B cell (primary cell): ENCODE measurements at regions not wholly inside any gene's neighbourhood (a gene's known extent, or its start where the extent isn't known, plus 50 kb on each side); places are given as distances from the start of the nearest gene placed in this dataset.
"Not testable (repeated sequence)": the region's sequence is repeated elsewhere in the genome, so short reads cannot be mapped to it uniquely, and the experiment has no call there.

ENCODE experiments used
- CTCF ChIP-seq: fragments of 200-600 bp; IDR thresholded peaks from one replicate; pipeline ENCODE4 v1.8.0; 2022; ENCODE audit warnings: antibody characterized with exemption, mild to moderate bottlenecking
- EZH2 ChIP-seq: IDR thresholded peaks from 2 replicates; pipeline ENCODE4 v1.6.1; 2012; ENCODE audit warnings: borderline replicate concordance, low read depth, mild to moderate bottlenecking, moderate library complexity, low read length; ENCODE audit not compliant: insufficient read depth, poor library complexity, severe bottlenecking

DNA sequence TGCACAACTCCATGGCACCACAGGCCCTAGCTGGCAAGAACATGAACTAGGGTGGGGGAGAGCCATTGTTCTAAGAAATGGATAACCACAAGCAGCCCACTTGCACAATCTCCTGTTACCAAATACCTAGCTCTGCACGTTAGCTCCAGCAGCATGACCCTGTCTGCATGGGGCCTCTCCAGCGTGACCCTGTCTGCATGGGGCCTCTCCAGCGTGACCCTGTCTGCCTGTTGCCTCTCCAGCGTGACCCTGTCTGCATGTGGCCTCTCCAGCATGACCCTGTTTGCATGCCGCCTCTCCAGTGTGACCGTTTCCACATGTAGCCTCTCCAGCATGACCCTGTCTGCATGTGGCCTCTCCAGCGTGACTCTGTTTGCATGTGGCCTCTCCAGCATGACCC, 356.7 kb downstream of the CNTNAP3B start:
- TF ChIP-seq CTCF, EZH2: not testable (repeated sequence)
